NCI-H82 (cell line): ENCODE measurements at regions not wholly inside any gene's neighbourhood (a gene's known extent, or its start where the extent isn't known, plus 50 kb on each side); places are given as distances from the start of the nearest gene placed in this dataset.

Source experiments
- DNase-seq: peaks from one replicate; lab custom pipeline; 2025; lab: John Stamatoyannopoulos, UW

DNA sequence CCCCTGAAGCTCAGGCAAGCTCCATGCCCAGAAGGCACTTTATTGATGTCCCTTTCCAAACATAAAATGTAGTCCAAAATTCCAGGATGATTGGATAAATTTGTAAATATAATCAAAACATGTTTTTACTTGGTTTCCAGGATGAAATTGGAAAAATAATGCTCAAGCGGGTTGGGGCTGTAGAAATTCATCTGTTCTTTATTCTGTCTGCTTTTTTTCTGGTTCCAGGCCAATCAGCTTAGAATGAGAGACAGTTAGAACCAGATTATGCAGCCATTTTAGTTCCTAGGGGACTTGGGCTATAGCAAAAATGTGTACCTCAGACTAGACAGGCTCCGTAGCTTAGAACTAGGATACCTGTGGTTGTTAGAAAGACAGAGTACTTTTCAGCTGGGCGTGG is 450.8 kb downstream of the MCTP2 start:
- no peak for DNase-seq

- DNase-seq: no peak
Observed at GRCh38 chr15:94683902-94684301, 452.5 kb downstream of the MCTP2 start.

- no peak for DNase-seq
Observed at GRCh38 chr15:94691169-94691568, 459.8 kb downstream of the MCTP2 start.

DNA sequence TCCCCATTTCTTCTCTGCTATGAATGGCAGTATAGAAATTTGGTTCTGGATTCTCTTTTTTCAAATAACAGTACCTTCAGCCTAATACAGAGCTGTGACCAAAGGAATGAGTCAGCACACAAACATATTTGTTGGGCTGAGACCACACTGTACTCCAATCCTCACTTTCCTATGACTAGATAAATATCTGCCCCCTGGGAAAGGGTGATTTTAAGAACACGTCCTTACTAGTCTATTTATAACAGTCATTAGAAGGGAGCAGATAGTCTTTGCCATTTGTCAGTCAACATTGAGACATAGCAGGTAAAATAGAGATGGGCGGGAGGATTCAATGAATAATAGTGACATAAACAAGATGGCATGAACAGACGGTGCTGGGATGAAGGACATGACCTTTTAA is 461.3 kb downstream of the MCTP2 start:
- DNase-seq: no peak

- DNase-seq: no peak
Observed at GRCh38 chr15:94700211-94700610, 468.9 kb downstream of the MCTP2 start.

GRCh38 chr15:94701281-94701985 is 470.1 kb downstream of the MCTP2 start:
- DNase-seq: no peak

GRCh38 chr15:94703596-94703995 is 472.2 kb downstream of the MCTP2 start:
- DNase-seq: no peak

DNA sequence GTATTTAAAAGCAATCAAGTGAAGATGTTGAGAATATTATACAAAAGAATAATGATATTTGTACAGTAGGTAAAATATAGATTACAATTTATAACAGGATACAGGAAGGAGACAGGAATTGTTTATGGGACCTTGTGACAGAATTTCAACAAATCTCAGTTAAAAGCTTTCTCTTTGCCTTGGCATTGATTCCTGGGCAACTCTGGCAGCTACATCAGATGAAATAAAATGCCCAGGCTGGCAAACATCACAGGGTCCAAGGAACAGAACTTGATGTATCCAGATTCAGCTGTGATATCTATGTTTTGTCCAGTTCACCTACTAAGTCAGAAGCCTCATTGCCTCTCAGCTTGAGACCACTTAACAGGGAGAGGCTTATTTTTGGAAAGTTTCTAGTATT is 473.1 kb downstream of the MCTP2 start:
- DNase-seq: no peak

DNA sequence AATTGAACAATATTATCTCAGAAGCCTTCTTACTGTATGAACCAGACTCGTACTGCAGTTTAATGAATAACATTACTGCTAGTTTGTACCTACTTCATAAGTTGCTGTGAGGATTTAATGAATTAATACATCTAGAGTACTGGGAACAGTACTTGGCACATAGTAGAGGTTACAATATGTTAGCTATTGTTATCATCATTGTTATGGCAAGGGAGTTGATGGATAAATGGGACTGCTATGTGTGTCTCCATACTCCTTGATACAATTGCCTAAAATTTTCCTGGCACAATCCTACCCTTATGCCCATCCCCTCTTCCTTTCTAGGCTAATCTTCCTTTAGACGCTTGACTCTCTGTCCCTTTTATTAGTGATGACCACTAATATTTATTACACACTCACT is 473.6 kb downstream of the MCTP2 start:
- DNase-seq: no peak

GRCh38 chr15:94709319-94709718 is 478.0 kb downstream of the MCTP2 start:
- no peak for DNase-seq

- no peak for DNase-seq
Observed at GRCh38 chr15:94722024-94722636, 490.8 kb downstream of the MCTP2 start.

DNA sequence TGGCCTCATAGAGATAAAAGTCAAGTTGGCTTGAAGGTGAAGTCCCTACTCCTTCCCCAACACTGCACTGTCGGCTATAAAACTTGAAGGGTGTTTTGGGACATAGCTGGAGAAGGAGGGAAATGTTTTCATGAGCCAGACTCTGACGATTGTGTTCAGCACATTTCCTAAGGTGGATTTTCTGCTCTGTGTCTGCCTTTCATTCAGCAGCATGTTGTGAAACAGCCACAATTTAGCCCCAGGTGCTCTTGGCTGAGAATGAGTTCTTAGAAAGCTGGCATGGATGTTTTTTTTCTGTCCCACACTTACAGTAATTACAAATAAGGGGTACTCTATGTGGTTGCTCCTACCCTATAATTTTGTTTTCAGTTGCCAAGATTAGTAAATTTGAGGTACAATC is 492.4 kb downstream of the MCTP2 start:
- DNase-seq: no peak

- no peak for DNase-seq
Observed at GRCh38 chr15:94731286-94731685, 499.9 kb downstream of the MCTP2 start.

GRCh38 chr15:94734460-94734859 is 503.1 kb downstream of the MCTP2 start:
- DNase-seq: no peak

GRCh38 chr15:94736236-94736635 is 504.9 kb downstream of the MCTP2 start:
- DNase-seq: no peak

DNA sequence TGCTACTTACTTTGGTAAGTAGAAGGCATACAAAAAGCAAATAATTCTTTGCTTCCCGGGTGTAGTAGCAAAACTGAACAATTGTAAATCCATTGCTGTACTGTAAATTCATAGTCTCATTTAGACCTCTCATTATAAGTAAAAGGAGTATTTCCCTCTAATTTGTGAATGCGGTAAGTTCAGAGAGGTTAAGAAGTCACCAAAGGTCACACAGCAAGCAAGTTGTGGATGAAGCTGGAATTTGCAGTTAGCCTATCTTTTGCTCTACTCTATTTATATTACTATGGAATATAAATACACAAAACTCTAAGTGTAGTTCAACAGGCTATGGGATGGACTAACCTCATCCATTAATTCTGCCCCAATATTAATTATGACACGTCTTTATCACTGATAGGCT is 508.3 kb downstream of the MCTP2 start:
- no peak for DNase-seq

- DNase-seq: no peak
Observed at GRCh38 chr15:94740469-94740868, 509.1 kb downstream of the MCTP2 start.

- DNase-seq: no peak
Observed at GRCh38 chr15:94743668-94744067, 512.3 kb downstream of the MCTP2 start.

GRCh38 chr15:94744080-94744793 is 512.9 kb downstream of the MCTP2 start:
- DNase-seq: no peak

- DNase-seq: no peak
Observed at GRCh38 chr15:94745371-94745770, 514.0 kb downstream of the MCTP2 start.

DNA sequence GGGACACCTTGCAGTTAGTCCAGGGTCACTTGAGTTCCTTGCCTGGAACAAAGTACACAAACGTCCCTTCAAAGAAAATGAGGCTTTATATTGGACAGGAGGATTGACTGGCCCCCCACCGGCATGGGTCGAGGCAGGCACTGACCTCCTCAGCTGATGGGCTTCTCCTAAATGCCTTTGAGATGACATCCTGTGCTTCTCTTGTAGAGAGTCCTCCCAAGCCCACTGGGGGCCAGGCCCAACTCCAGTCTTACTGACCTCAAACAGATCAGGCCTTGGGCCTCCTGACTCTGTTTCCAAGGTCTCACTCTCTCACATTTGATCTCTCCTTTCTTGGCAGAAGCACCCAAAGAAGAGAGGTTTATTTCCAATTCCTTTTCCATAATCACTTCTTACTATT is 516.1 kb downstream of the MCTP2 start:
- no peak for DNase-seq

DNA sequence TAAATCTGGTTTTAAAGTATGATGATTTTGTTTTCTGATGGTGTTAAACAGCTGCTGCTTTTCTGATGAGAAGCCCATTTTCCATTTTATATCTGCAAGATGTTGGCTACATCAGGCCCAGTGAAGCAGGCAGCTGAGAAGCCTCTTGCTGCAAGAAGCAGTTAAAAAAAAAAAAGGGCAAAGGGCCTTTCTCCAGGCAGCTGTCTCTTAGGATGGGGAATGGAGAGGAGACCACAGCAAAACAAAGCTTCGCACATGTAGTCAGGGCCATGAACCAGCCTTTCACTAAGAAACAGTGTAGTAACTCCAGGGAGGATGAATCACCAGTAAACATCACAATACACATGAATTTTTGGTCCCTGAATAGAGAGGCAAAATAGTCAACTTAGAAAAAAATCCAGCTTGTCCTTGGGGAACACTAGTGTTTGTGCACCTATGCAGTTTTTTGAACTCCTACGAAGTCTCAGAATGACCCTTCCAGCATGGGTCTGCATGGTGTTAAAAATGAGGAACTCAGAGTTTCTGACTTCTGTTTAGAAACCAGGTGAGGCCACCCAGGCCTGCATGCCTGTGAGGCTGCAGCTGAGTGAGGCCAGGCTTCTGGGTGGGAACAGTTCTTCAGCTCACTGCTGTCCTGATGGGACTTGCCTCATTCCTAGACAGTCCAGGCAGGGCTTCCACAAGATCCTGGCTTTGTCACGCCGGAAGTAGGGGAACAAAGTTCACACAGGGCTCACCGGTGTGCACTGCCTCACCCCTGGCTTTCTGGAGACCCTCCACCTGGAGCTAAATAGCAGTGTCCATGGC is 518.7 kb downstream of the MCTP2 start:
- no peak for DNase-seq

DNA sequence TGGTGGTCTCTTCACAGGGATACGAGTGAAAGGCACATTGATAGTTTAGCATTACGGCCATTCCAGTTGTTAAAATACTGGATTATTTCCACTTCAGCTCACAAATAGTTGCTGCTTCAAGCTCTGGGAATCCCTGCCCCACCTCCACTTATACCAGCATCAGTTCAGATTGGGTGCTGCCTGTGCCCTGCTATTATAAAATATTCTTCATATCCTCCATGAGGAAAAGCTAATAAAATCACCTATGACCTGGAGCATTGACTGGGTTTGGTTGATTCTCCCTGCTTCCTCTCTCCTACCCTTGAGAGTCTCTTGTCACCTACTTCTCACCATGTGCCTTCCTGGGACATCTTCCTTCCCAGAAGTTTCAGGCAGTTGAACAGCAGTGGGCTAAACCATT is 529.0 kb downstream of the MCTP2 start:
- no peak for DNase-seq
